Endodermal cell (in vitro differentiated cells): ENCODE measurements at regions not wholly inside any gene's neighbourhood (a gene's known extent, or its start where the extent isn't known, plus 50 kb on each side); places are given as distances from the start of the nearest gene placed in this dataset.
A peak's percentile ranks its signal among the peaks of the same experiment; 100 is the strongest.

Experiments
- DNase-seq: peaks from one replicate; pipeline ENCODE4 v3.0.0-alpha.2; 2017
- H3K27ac ChIP-seq: 2 replicates; pipeline ENCODE4 v1.5.1; 2013; ENCODE audit warnings: mild to moderate bottlenecking, low read depth, low read length, moderate library complexity
- H3K27me3 ChIP-seq: 2 replicates; pipeline ENCODE4 v1.6.1; 2013; ENCODE audit warnings: mild to moderate bottlenecking, low read length, moderate library complexity; ENCODE audit not compliant: insufficient read depth, control insufficient read depth, poor library complexity, severe bottlenecking
- H3K36me3 ChIP-seq: 2 replicates; pipeline ENCODE4 v1.7.0; 2013; ENCODE audit warnings: mild to moderate bottlenecking, low read length, moderate library complexity; ENCODE audit not compliant: control insufficient read depth, insufficient read depth
- H3K4me1 ChIP-seq: one replicate; pipeline ENCODE4 v1.7.0; 2013; ENCODE audit warnings: low read length; ENCODE audit not compliant: control insufficient read depth, insufficient read depth
- H3K4me3 ChIP-seq: 2 replicates; pipeline ENCODE4 v1.5.1; 2013; ENCODE audit warnings: mild to moderate bottlenecking, low read length, moderate library complexity
- H3K9ac ChIP-seq: 2 replicates; pipeline ENCODE4 v1.6.1; 2013; ENCODE audit warnings: mild to moderate bottlenecking, low read length, moderate library complexity; ENCODE audit not compliant: poor library complexity, severe bottlenecking; ENCODE audit errors: extremely low read depth
- H3K9me3 ChIP-seq: 2 replicates; pipeline ENCODE4 v1.6.1; 2013; ENCODE audit warnings: mild to moderate bottlenecking, low read length, moderate library complexity; ENCODE audit not compliant: control insufficient read depth
- H3K27ac Mint-ChIP-seq: 2 replicates; pipeline ENCODE4 v1.8.0; 2020; ENCODE audit warnings: mixed read lengths
- H3K27me3 Mint-ChIP-seq: 2 replicates; pipeline ENCODE4 v1.8.0; 2021; ENCODE audit warnings: mild to moderate bottlenecking, mixed read lengths; ENCODE audit not compliant: insufficient read depth
- H3K36me3 Mint-ChIP-seq: 2 replicates; pipeline ENCODE4 v1.8.0; 2020; ENCODE audit warnings: low read depth, mixed read lengths
- H3K4me1 Mint-ChIP-seq: 2 replicates; pipeline ENCODE4 v1.8.0; 2020; ENCODE audit warnings: mixed read lengths
- H3K4me3 Mint-ChIP-seq: 2 replicates; pipeline ENCODE4 v1.8.0; 2020; ENCODE audit warnings: mild to moderate bottlenecking, moderate library complexity, mixed read lengths
- H3K9me3 Mint-ChIP-seq: 2 replicates; pipeline ENCODE4 v1.8.0; 2020; ENCODE audit warnings: mild to moderate bottlenecking, mixed read lengths
- CTCF ChIP-seq: fragments of 200-600 bp; sonication (generic); conservative IDR thresholded peaks from 2 replicates; pipeline ENCODE4 v1.5.0; 2021; ENCODE audit warnings: antibody characterized with exemption, mild to moderate bottlenecking
- WGBS, 2 experiments: methylation state at CpG; one replicate each; pipeline versions ENCODE4 v1.1.5 to v1.1.7; 2013; ENCODE audit warnings: missing lambda C conversion rate in 2 of 2, mixed read lengths in 1 of 2; ENCODE audit not compliant: insufficient coverage in 1 of 2, insufficient read length in 1 of 2; 5-methylcytosine and 5-hydroxymethylcytosine counted together

GRCh38 chr2:150413366-150413765 is 74.1 kb downstream of the RND3 start:
- no peak overlapping the region for H3K4me3 Mint-ChIP-seq
- Histone ChIP-seq H3K4me3 (no peak overlapping the region), H3K4me1 (peaks cover 5% of the 10 kb centered on the region), H3K27ac (no peak overlapping the region), H3K36me3 (no peaks in the 10 kb centered on the region), H3K9me3 (peaks cover 10% of the 10 kb centered on the region), H3K9ac (no peak overlapping the region), H3K27me3 (no peaks in the 10 kb centered on the region)
- no peak for TF ChIP-seq CTCF
- H3K9me3 Mint-ChIP-seq: peaks cover 14% of the 10 kb centered on the region
- no peak for DNase-seq
- no peaks in the 10 kb centered on the region for H3K36me3 Mint-ChIP-seq
- 92 to 94% methylated on average over 3 to 7 of the region's 7 CpGs for WGBS, 2 experiments
- H3K27me3 Mint-ChIP-seq: no peaks in the 10 kb centered on the region
- peaks cover 10% of the 10 kb centered on the region for H3K4me1 Mint-ChIP-seq
- no peak overlapping the region for H3K27ac Mint-ChIP-seq

GRCh38 chr2:150410809-150411208 is 76.7 kb downstream of the RND3 start:
- H3K36me3 Mint-ChIP-seq: no peaks in the 10 kb centered on the region
- Histone ChIP-seq H3K4me1 (peaks cover 8% of the 10 kb centered on the region), H3K36me3 (no peaks in the 10 kb centered on the region), H3K27me3 (no peaks in the 10 kb centered on the region), H3K9ac (no peak overlapping the region), H3K27ac (peak overlapping the region; percentile 72), H3K4me3 (no peak overlapping the region), H3K9me3 (no peaks in the 10 kb centered on the region)
- H3K4me1 Mint-ChIP-seq: peaks cover 17% of the 10 kb centered on the region
- WGBS, 2 experiments: 44 to 81% methylated on average over 2 to 3 of the region's 3 CpGs
- H3K9me3 Mint-ChIP-seq: no peaks in the 10 kb centered on the region
- DNase-seq: peak; percentile 69
- no peak overlapping the region for H3K4me3 Mint-ChIP-seq
- H3K27ac Mint-ChIP-seq: peak overlapping the region; percentile 5
- no peak for TF ChIP-seq CTCF
- H3K27me3 Mint-ChIP-seq: no peaks in the 10 kb centered on the region

GRCh38 chr2:150409196-150409595 is 78.3 kb downstream of the RND3 start:
- Histone ChIP-seq H3K36me3 (no peaks in the 10 kb centered on the region), H3K27me3 (no peaks in the 10 kb centered on the region), H3K9ac (no peak overlapping the region), H3K4me3 (no peak overlapping the region), H3K4me1 (peaks cover 8% of the 10 kb centered on the region), H3K9me3 (no peaks in the 10 kb centered on the region), H3K27ac (no peak overlapping the region)
- no peak for DNase-seq
- TF ChIP-seq CTCF: no peak
- H3K9me3 Mint-ChIP-seq: no peaks in the 10 kb centered on the region
- H3K27me3 Mint-ChIP-seq: no peaks in the 10 kb centered on the region
- H3K36me3 Mint-ChIP-seq: no peaks in the 10 kb centered on the region
- peaks cover 21% of the 10 kb centered on the region for H3K4me1 Mint-ChIP-seq
- H3K4me3 Mint-ChIP-seq: no peak overlapping the region
- no peak overlapping the region for H3K27ac Mint-ChIP-seq
- 98% methylated on average over 2 of the region's 2 CpGs; no CpG with 5 or more reads in 1 of the 2 experiments for WGBS, 2 experiments
